ENCODE measurements at regions not wholly inside any gene's neighbourhood (a gene's known extent, or its start where the extent isn't known, plus 50 kb on each side); places are given as distances from the start of the nearest gene placed in this dataset.

DNA sequence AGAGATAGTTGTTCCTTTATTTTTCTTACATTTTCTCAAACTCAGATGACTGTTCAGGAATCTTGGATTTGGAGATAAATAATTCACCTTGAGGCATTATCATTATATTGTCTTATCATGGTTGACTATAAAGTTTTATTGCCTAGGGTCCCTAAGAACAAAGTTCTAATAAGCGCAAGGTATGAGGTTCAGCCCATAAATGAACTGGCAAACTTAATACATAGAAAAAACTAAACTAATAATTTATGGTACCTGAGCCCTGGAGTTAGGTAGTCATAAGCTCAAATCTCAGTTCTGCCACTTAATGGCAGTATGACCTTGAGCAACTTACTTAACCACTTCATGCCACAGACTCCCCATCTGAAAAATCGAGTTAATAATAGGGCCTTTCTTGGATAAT is 334.0 kb upstream of the PBX1 start:
- TF ChIP-seq, protein P1, sequence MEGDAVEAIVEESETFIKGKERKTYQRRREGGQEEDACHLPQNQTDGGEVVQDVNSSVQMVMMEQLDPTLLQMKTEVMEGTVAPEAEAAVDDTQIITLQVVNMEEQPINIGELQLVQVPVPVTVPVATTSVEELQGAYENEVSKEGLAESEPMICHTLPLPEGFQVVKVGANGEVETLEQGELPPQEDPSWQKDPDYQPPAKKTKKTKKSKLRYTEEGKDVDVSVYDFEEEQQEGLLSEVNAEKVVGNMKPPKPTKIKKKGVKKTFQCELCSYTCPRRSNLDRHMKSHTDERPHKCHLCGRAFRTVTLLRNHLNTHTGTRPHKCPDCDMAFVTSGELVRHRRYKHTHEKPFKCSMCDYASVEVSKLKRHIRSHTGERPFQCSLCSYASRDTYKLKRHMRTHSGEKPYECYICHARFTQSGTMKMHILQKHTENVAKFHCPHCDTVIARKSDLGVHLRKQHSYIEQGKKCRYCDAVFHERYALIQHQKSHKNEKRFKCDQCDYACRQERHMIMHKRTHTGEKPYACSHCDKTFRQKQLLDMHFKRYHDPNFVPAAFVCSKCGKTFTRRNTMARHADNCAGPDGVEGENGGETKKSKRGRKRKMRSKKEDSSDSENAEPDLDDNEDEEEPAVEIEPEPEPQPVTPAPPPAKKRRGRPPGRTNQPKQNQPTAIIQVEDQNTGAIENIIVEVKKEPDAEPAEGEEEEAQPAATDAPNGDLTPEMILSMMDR (IDR thresholded peaks at IDR 0.05; ENCODE audit: low read depth, low read length) = no peak
- TF ChIP-seq EZH2phosphoT487 (IDR thresholded peaks at IDR 0.05; ENCODE audit: low read depth) = no peak
